Liver (tissue), 8 donors: ENCODE measurements at regions not wholly inside any gene's neighbourhood (a gene's known extent, or its start where the extent isn't known, plus 50 kb on each side); places are given as distances from the start of the nearest gene placed in this dataset.

ENCODE experiments used
- DNase-seq: peaks from one replicate; pipeline ENCODE4 v3.0.0-alpha.2; 2017; ENCODE audit warnings: low spot score
- H3K27ac ChIP-seq, 2 donors: one replicate each; pipeline ENCODE4 v1.7.0; 2013; ENCODE audit warnings: inconsistent platforms in 2 of 2, low read length in 2 of 2, control low read depth in 1 of 2, low read depth in 1 of 2, mild to moderate bottlenecking in 1 of 2
- H3K27me3 ChIP-seq, 4 donors: one replicate each; pipeline versions ENCODE4 v1.6.1 to v1.7.0; 2013; ENCODE audit warnings: low read length in 3 of 4, inconsistent platforms in 1 of 4, mild to moderate bottlenecking in 1 of 4, moderate library complexity in 1 of 4; ENCODE audit not compliant: control insufficient read depth in 4 of 4, insufficient read depth in 4 of 4
- H3K36me3 ChIP-seq, 4 donors: one replicate each; pipeline versions ENCODE4 v1.6.1 to v1.7.0; 2013; ENCODE audit warnings: low read length in 3 of 4, mild to moderate bottlenecking in 3 of 4, low read depth in 1 of 4, moderate library complexity in 1 of 4; ENCODE audit not compliant: control insufficient read depth in 4 of 4, insufficient read depth in 3 of 4
- H3K4me1 ChIP-seq, 4 donors: one replicate each; pipeline versions ENCODE4 v1.6.1 to v1.7.0; 2013; ENCODE audit warnings: low read length in 3 of 4, mild to moderate bottlenecking in 3 of 4, moderate library complexity in 1 of 4; ENCODE audit not compliant: control insufficient read depth in 4 of 4, insufficient read depth in 4 of 4
- H3K4me3 ChIP-seq, 3 donors: one replicate each; pipeline versions ENCODE4 v1.6.1 to v1.7.0; 2013; ENCODE audit warnings: low read length in 3 of 3, control low read depth in 1 of 3, low read depth in 1 of 3, mild to moderate bottlenecking in 1 of 3
- H3K9ac ChIP-seq, 2 donors: one replicate each; pipeline ENCODE4 v1.7.0; 2013; ENCODE audit warnings: low read length in 2 of 2, mild to moderate bottlenecking in 2 of 2, moderate library complexity in 2 of 2, control low read depth in 1 of 2, low read depth in 1 of 2
- H3K9me3 ChIP-seq, 4 donors: one replicate each; pipeline versions ENCODE4 v1.6.1 to v1.7.0; 2013; ENCODE audit warnings: low read length in 3 of 4; ENCODE audit not compliant: control insufficient read depth in 4 of 4
- EGR1 ChIP-seq, 2 donors: IDR thresholded peaks; 2 replicates each; pipeline ENCODE4 v1.6.1; 2016 to 2018; ENCODE audit warnings: antibody characterized with exemption in 2 of 2, low read depth in 2 of 2
- FOXA1 ChIP-seq: IDR thresholded peaks from 2 replicates; pipeline ENCODE4 v1.6.1; 2016; ENCODE audit warnings: antibody characterized with exemption
- GABPA ChIP-seq, 2 donors: IDR thresholded peaks in 1 of 2; conservative IDR thresholded peaks in 1 of 2; 2 replicates each; pipeline ENCODE4 v1.6.1; 2016; ENCODE audit warnings: antibody characterized with exemption in 2 of 2, mild to moderate bottlenecking in 1 of 2, moderate library complexity in 1 of 2
- HNF4A ChIP-seq, 2 donors: conservative IDR thresholded peaks; 2 replicates each; pipeline ENCODE4 v1.6.1; 2016; ENCODE audit warnings: antibody characterized with exemption in 2 of 2, mild to moderate bottlenecking in 2 of 2
- HNF4G ChIP-seq: IDR thresholded peaks from 2 replicates; pipeline ENCODE4 v1.6.1; 2016; ENCODE audit warnings: antibody characterized with exemption
- NR2F2 ChIP-seq: IDR thresholded peaks from 2 replicates; pipeline ENCODE4 v1.6.1; 2016; ENCODE audit warnings: antibody characterized with exemption
- RAD21 ChIP-seq, 2 donors: IDR thresholded peaks; 2 replicates each; pipeline ENCODE4 v1.6.1; 2016; ENCODE audit warnings: antibody characterized with exemption in 2 of 2, mild to moderate bottlenecking in 2 of 2
- RXRA ChIP-seq, 2 donors: IDR thresholded peaks; 2 replicates each; pipeline ENCODE4 v1.6.1; 2017 to 2018; ENCODE audit warnings: antibody characterized with exemption in 2 of 2, mild to moderate bottlenecking in 1 of 2
- TAF1 ChIP-seq: conservative IDR thresholded peaks from 2 replicates; pipeline ENCODE4 v1.6.1; 2016; ENCODE audit warnings: antibody characterized with exemption, mild to moderate bottlenecking
- WGBS: extraction: QIAGEN DNeasy Blood & Tissue Kit; methylation state at CpG from one replicate; pipeline ENCODE4 v1.1.7; 2013; 5-methylcytosine and 5-hydroxymethylcytosine counted together
- TF ChIP-seq, protein P1 (sequence below): fragments of 150-350 bp; IDR thresholded peaks from 2 replicates; pipeline ENCODE4 v1.5.1; 2017; ENCODE audit warnings: improper control_type of control experiment, low read depth, low read length; ENCODE audit not compliant: missing input control
- TF ChIP-seq, protein P2 (sequence below): IDR thresholded peaks from 2 replicates; pipeline ENCODE4 v1.6.1; 2016; ENCODE audit warnings: antibody characterized with exemption
- TF ChIP-seq, protein P3 (sequence below): IDR thresholded peaks from 2 replicates; pipeline ENCODE4 v1.6.1; 2016; ENCODE audit warnings: antibody characterized with exemption, mild to moderate bottlenecking
- donor health status: healthy.
- donor health status: healthy.
- donor health status: healthy.
- donor health status: healthy.
- donor health status: healthy.

DNA sequence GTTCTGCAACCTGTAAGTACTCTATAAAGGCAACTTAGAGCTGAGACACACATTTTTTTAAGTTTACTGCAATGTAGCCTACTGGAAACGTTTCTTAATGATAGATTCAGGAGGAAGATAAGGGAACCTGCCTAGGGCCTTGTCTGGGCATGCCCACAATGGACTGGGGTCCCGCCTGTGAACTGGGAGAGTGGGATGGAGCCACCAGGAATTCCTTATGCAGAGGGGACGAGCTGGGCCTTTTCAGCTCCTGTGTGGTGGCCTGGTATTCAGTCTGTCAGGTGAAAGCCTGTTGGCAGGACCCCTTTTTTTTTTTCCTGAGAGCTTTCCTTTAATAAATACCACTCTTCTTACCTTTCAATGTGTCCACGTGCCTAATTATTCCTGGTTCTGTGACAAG is 384.4 kb upstream of the ZWINT start:
- Histone ChIP-seq H3K27me3 (no peaks in the 10 kb centered on the region), H3K4me1 (no peaks in the 10 kb centered on the region), H3K36me3 (no peaks in the 10 kb centered on the region), H3K27ac (no peak overlapping the region), H3K4me3 (no peak overlapping the region), H3K9ac (no peak overlapping the region), H3K9me3 (no peaks in the 10 kb centered on the region)
- no peak for DNase-seq
- TF ChIP-seq RXRA (IDR thresholded peaks at IDR 0.05) (no peak), FOXA1 (no peak), HNF4G (no peak)
- 44% methylated on average over 4 of the region's 4 CpGs for WGBS

DNA sequence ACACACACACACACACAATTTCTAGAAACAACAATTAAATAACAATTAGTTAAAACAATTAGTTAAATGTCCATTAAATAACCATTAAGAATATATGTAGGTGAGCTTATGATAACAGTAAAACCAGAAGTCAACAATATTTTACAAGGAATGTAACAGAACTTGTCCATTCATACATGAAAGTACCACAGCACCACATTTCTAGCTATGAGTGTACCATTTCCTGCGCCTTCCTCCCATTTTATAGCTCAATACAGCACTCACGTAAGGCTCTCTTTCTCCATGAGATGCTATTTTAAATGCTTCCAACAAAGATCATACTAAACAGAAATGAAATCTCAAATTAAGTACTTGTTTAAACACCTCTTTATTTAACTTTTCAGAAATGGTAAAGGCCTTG is 367.3 kb upstream of the ZWINT start:
- no peaks in the 10 kb centered on the region for H3K9me3 ChIP-seq
- TF ChIP-seq FOXA1 (no peak), HNF4G (no peak), HNF4A (conservative IDR thresholded peaks at IDR 0.05) (no peak), NR2F2 (no peak), GABPA (IDR thresholded peaks at IDR 0.05 in 1 of 2, conservative IDR thresholded peaks at IDR 0.05 in 1 of 2) (no peak), TAF1 (no peak), EGR1 (IDR thresholded peaks at IDR 0.05; ENCODE audit: low read depth in 2 of 2) (no peak), RXRA (IDR thresholded peaks at IDR 0.05) (no peak), RAD21 (IDR thresholded peaks at IDR 0.05) (no peak)
- TF ChIP-seq, protein P1, sequence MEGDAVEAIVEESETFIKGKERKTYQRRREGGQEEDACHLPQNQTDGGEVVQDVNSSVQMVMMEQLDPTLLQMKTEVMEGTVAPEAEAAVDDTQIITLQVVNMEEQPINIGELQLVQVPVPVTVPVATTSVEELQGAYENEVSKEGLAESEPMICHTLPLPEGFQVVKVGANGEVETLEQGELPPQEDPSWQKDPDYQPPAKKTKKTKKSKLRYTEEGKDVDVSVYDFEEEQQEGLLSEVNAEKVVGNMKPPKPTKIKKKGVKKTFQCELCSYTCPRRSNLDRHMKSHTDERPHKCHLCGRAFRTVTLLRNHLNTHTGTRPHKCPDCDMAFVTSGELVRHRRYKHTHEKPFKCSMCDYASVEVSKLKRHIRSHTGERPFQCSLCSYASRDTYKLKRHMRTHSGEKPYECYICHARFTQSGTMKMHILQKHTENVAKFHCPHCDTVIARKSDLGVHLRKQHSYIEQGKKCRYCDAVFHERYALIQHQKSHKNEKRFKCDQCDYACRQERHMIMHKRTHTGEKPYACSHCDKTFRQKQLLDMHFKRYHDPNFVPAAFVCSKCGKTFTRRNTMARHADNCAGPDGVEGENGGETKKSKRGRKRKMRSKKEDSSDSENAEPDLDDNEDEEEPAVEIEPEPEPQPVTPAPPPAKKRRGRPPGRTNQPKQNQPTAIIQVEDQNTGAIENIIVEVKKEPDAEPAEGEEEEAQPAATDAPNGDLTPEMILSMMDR: no peak
- TF ChIP-seq, protein P2, sequence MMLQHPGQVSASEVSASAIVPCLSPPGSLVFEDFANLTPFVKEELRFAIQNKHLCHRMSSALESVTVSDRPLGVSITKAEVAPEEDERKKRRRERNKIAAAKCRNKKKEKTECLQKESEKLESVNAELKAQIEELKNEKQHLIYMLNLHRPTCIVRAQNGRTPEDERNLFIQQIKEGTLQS: no peak
- TF ChIP-seq, protein P3, sequence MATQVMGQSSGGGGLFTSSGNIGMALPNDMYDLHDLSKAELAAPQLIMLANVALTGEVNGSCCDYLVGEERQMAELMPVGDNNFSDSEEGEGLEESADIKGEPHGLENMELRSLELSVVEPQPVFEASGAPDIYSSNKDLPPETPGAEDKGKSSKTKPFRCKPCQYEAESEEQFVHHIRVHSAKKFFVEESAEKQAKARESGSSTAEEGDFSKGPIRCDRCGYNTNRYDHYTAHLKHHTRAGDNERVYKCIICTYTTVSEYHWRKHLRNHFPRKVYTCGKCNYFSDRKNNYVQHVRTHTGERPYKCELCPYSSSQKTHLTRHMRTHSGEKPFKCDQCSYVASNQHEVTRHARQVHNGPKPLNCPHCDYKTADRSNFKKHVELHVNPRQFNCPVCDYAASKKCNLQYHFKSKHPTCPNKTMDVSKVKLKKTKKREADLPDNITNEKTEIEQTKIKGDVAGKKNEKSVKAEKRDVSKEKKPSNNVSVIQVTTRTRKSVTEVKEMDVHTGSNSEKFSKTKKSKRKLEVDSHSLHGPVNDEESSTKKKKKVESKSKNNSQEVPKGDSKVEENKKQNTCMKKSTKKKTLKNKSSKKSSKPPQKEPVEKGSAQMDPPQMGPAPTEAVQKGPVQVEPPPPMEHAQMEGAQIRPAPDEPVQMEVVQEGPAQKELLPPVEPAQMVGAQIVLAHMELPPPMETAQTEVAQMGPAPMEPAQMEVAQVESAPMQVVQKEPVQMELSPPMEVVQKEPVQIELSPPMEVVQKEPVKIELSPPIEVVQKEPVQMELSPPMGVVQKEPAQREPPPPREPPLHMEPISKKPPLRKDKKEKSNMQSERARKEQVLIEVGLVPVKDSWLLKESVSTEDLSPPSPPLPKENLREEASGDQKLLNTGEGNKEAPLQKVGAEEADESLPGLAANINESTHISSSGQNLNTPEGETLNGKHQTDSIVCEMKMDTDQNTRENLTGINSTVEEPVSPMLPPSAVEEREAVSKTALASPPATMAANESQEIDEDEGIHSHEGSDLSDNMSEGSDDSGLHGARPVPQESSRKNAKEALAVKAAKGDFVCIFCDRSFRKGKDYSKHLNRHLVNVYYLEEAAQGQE: no peak
- no peak overlapping the region for H3K4me3 ChIP-seq
- H3K36me3 ChIP-seq: no peaks in the 10 kb centered on the region
- no peak for DNase-seq
- H3K4me1 ChIP-seq: no peaks in the 10 kb centered on the region
- 78% methylated on average over 2 of the region's 2 CpGs for WGBS
- no peak overlapping the region for H3K27ac ChIP-seq
- H3K27me3 ChIP-seq: no peaks in the 10 kb centered on the region
- H3K9ac ChIP-seq: no peak overlapping the region

DNA sequence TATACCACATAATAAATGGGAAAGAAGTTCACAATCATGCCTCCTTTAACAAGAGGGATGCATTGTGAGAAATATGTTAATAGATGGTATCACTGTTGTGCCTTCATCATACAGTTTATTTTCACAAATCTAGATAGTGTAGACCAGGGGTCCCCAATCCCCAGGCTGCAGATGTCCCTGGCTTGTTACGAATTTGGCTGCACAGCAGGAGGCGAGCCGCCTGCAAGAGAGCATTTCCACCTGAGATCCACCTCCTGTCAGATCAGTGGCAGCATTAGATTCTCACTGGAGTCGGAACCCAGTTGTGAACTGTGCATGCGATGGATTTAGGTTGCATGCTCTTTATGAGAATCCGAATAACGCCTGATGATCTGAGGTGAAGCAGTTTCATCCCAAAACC is 361.9 kb upstream of the ZWINT start:
- H3K4me1 ChIP-seq: no peaks in the 10 kb centered on the region
- TF ChIP-seq RXRA (IDR thresholded peaks at IDR 0.05) (no peak), EGR1 (IDR thresholded peaks at IDR 0.05; ENCODE audit: low read depth in 2 of 2) (no peak), RAD21 (IDR thresholded peaks at IDR 0.05) (no peak)
- no peak overlapping the region for H3K27ac ChIP-seq
- WGBS: 69% methylated on average over 7 of the region's 7 CpGs
- no peaks in the 10 kb centered on the region for H3K9me3 ChIP-seq
- H3K27me3 ChIP-seq: no peaks in the 10 kb centered on the region
- DNase-seq: no peak
- no peak overlapping the region for H3K4me3 ChIP-seq
- no peak overlapping the region for H3K9ac ChIP-seq
- no peaks in the 10 kb centered on the region for H3K36me3 ChIP-seq
